Trophoblast cell (in vitro differentiated cells and primary cell): ENCODE measurements at regions not wholly inside any gene's neighbourhood (a gene's known extent, or its start where the extent isn't known, plus 50 kb on each side); places are given as distances from the start of the nearest gene placed in this dataset.

Experiments used
- DNase-seq, 2 donors: peaks; one replicate each; pipeline ENCODE4 v3.0.0-alpha.2; 2016
- H2AFZ ChIP-seq: 2 replicates; pipeline ENCODE4 v1.6.1; 2013; ENCODE audit warnings: low read length, moderate library complexity, mild to moderate bottlenecking; ENCODE audit not compliant: insufficient read depth, poor library complexity
- H2AK5ac ChIP-seq: 2 replicates; pipeline ENCODE4 v1.6.1; 2013; ENCODE audit warnings: mild to moderate bottlenecking, low read length
- H2BK120ac ChIP-seq: 2 replicates; pipeline ENCODE4 v1.6.1; 2013; ENCODE audit warnings: low read length, mild to moderate bottlenecking, moderate library complexity; ENCODE audit not compliant: insufficient read depth, poor library complexity
- H2BK12ac ChIP-seq: 2 replicates; pipeline ENCODE4 v1.6.1; 2013; ENCODE audit warnings: mild to moderate bottlenecking, low read length, moderate library complexity
- H2BK5ac ChIP-seq: 2 replicates; pipeline ENCODE4 v1.6.1; 2013; ENCODE audit warnings: low read length, low read depth, moderate library complexity, mild to moderate bottlenecking; ENCODE audit not compliant: poor library complexity
- H3K14ac ChIP-seq: 2 replicates; pipeline ENCODE4 v1.6.1; 2013; ENCODE audit warnings: mild to moderate bottlenecking, low read length
- H3K18ac ChIP-seq: 2 replicates; pipeline ENCODE4 v1.6.1; 2013; ENCODE audit warnings: mild to moderate bottlenecking, low read length
- H3K23ac ChIP-seq: 2 replicates; pipeline ENCODE4 v1.6.1; 2013; ENCODE audit warnings: low read length
- H3K27ac ChIP-seq: 2 replicates; pipeline ENCODE4 v1.5.1; 2013; ENCODE audit warnings: low read depth, mild to moderate bottlenecking, inconsistent platforms, low read length, moderate library complexity
- H3K27me3 ChIP-seq: 2 replicates; pipeline ENCODE4 v1.6.1; 2013; ENCODE audit warnings: inconsistent platforms, mild to moderate bottlenecking, low read length, moderate library complexity; ENCODE audit not compliant: insufficient read depth
- H3K36me3 ChIP-seq, 2 experiments: 1 replicate in 1 of 2; 2 replicates in 1 of 2; pipeline ENCODE4 v1.6.1; 2013; ENCODE audit warnings: low read length in 2 of 2, mild to moderate bottlenecking in 2 of 2, moderate library complexity in 1 of 2; ENCODE audit not compliant: insufficient read depth in 2 of 2, control insufficient read depth in 1 of 2
- H3K4ac ChIP-seq: 2 replicates; pipeline ENCODE4 v1.6.1; 2013; ENCODE audit warnings: low read depth, mild to moderate bottlenecking, low read length, moderate library complexity
- H3K4me1 ChIP-seq, 2 experiments: 1 replicate in 1 of 2; 2 replicates in 1 of 2; pipeline ENCODE4 v1.6.1; 2013; ENCODE audit warnings: low read length in 2 of 2, mild to moderate bottlenecking in 2 of 2, moderate library complexity in 1 of 2; ENCODE audit not compliant: insufficient read depth in 2 of 2, control insufficient read depth in 1 of 2
- H3K4me2 ChIP-seq: 2 replicates; pipeline ENCODE4 v1.6.1; 2013; ENCODE audit warnings: inconsistent platforms, mild to moderate bottlenecking, low read length, moderate library complexity
- H3K4me3 ChIP-seq: 2 replicates; pipeline ENCODE4 v1.5.1; 2013; ENCODE audit warnings: mild to moderate bottlenecking, low read depth, low read length, inconsistent platforms
- H3K79me1 ChIP-seq: one replicate; pipeline ENCODE4 v1.6.1; 2013; ENCODE audit warnings: low read length
- H3K79me2 ChIP-seq: 2 replicates; pipeline ENCODE4 v1.6.1; 2013; ENCODE audit warnings: low read length, mild to moderate bottlenecking; ENCODE audit not compliant: control insufficient read depth, insufficient read depth, poor library complexity
- H3K9ac ChIP-seq: 2 replicates; pipeline ENCODE4 v1.6.1; 2013; ENCODE audit warnings: mild to moderate bottlenecking, low read length
- H3K9me3 ChIP-seq: 2 replicates; pipeline ENCODE4 v1.6.1; 2013; ENCODE audit warnings: low read depth, mild to moderate bottlenecking, control low read depth, inconsistent platforms, low read length; ENCODE audit not compliant: insufficient read depth
- H4K12ac ChIP-seq: 2 replicates; pipeline ENCODE4 v1.6.1; 2013; ENCODE audit warnings: low read depth, mild to moderate bottlenecking, low read length, moderate library complexity
- H4K8ac ChIP-seq: 2 replicates; pipeline ENCODE4 v1.6.1; 2013; ENCODE audit warnings: low read depth, mild to moderate bottlenecking, low read length, moderate library complexity
- H4K91ac ChIP-seq: one replicate; pipeline ENCODE4 v1.6.1; 2013; ENCODE audit warnings: low read depth, mild to moderate bottlenecking, low read length, moderate library complexity
- WGBS: extraction: QIAGEN DNeasy Blood & Tissue Kit; methylation state at CpG from one replicate; pipeline ENCODE4 v1.1.7; 2013; ENCODE audit warnings: missing lambda C conversion rate; ENCODE audit not compliant: insufficient read length, insufficient coverage; ENCODE audit errors: extremely low coverage; 5-methylcytosine and 5-hydroxymethylcytosine counted together

- no peak for DNase-seq
- Histone ChIP-seq H3K4me1 (no peaks in the 10 kb centered on the region), H2BK12ac (no peak overlapping the region), H3K9ac (no peak overlapping the region), H3K79me2 (no peaks in the 10 kb centered on the region), H3K27me3 (no peaks in the 10 kb centered on the region), H2AFZ (no peak overlapping the region), H3K9me3 (no peaks in the 10 kb centered on the region), H3K23ac (no peak overlapping the region), H2AK5ac (no peak overlapping the region), H4K8ac (no peak overlapping the region), H3K79me1 (no peaks in the 10 kb centered on the region), H2BK120ac (no peak overlapping the region), H3K18ac (no peak overlapping the region), H3K27ac (no peak overlapping the region), H4K12ac (no peak overlapping the region), H3K36me3 (no peaks in the 10 kb centered on the region), H4K91ac (no peak overlapping the region), H3K14ac (no peak overlapping the region), H3K4me2 (no peak overlapping the region), H3K4ac (no peak overlapping the region), H2BK5ac (no peak overlapping the region), H3K4me3 (no peak overlapping the region)
- WGBS, result no CpG with 5 or more reads among the region's 3 CpGs
These were observed 161.8 kb downstream of the PAH start for GRCh38 chr12:102755266-102755665.

GRCh38 chr12:102753802-102754201 is 163.2 kb downstream of the PAH start:
- Histone ChIP-seq H2AFZ (no peak overlapping the region), H3K9me3 (no peaks in the 10 kb centered on the region), H2BK120ac (no peak overlapping the region), H4K8ac (no peak overlapping the region), H3K23ac (no peak overlapping the region), H3K14ac (no peak overlapping the region), H3K27ac (no peak overlapping the region), H2BK12ac (no peak overlapping the region), H3K27me3 (no peaks in the 10 kb centered on the region), H4K12ac (no peak overlapping the region), H3K18ac (no peak overlapping the region), H3K79me2 (no peaks in the 10 kb centered on the region), H3K4me1 (no peaks in the 10 kb centered on the region), H3K79me1 (no peaks in the 10 kb centered on the region), H3K4me3 (no peak overlapping the region), H3K36me3 (no peaks in the 10 kb centered on the region), H3K9ac (no peak overlapping the region), H3K4me2 (no peak overlapping the region), H2BK5ac (no peak overlapping the region), H4K91ac (no peak overlapping the region), H2AK5ac (no peak overlapping the region), H3K4ac (no peak overlapping the region)
- WGBS, result no CpG with 5 or more reads among the region's 2 CpGs
- DNase-seq, result no peak

DNA sequence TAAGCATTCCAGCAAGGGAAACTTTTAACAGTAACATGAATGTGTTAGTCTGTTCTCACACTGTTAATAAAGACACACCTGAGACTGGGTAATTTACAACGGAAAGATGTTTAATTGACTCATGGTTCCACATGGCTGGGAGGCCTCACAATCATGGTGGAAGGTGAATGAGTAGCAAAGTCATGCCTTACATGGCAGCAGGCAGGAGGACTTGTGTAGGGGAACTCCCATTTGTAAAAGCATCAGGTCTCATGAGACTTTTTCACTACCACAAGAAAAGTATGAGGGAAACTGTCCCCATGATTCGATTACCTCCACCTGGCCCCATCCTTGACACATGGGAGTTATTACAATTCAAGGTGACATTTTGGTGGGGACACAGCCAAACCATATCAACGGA is 168.3 kb downstream of the PAH start:
- WGBS, result no CpG with 5 or more reads among the region's 3 CpGs
- H3K27ac ChIP-seq, result no peak overlapping the region
- H3K79me2 ChIP-seq, result no peaks in the 10 kb centered on the region
- no peak overlapping the region for H3K14ac ChIP-seq
- no peak overlapping the region for H3K23ac ChIP-seq
- no peak overlapping the region for H2AFZ ChIP-seq
- H4K12ac ChIP-seq, result no peak overlapping the region
- H2BK5ac ChIP-seq, result no peak overlapping the region
- no peaks in the 10 kb centered on the region for H3K27me3 ChIP-seq
- no peak overlapping the region for H3K9ac ChIP-seq
- H3K4me1 ChIP-seq, result no peaks in the 10 kb centered on the region
- H2BK12ac ChIP-seq, result no peak overlapping the region
- H2AK5ac ChIP-seq, result no peak overlapping the region
- no peak overlapping the region for H3K18ac ChIP-seq
- H2BK120ac ChIP-seq, result no peak overlapping the region
- H3K36me3 ChIP-seq, result no peaks in the 10 kb centered on the region
- DNase-seq, result no peak
- H4K91ac ChIP-seq, result no peak overlapping the region
- H3K4me3 ChIP-seq, result no peak overlapping the region
- no peaks in the 10 kb centered on the region for H3K79me1 ChIP-seq
- H3K4me2 ChIP-seq, result no peak overlapping the region
- H3K4ac ChIP-seq, result no peak overlapping the region
- H4K8ac ChIP-seq, result no peak overlapping the region
- no peaks in the 10 kb centered on the region for H3K9me3 ChIP-seq

- Histone ChIP-seq H3K79me2 (no peaks in the 10 kb centered on the region), H3K4me3 (no peak overlapping the region), H2AFZ (no peak overlapping the region), H3K4me1 (no peaks in the 10 kb centered on the region), H3K9ac (no peak overlapping the region), H2AK5ac (no peak overlapping the region), H3K14ac (no peak overlapping the region), H3K18ac (no peak overlapping the region), H3K4me2 (no peak overlapping the region), H2BK12ac (no peak overlapping the region), H3K79me1 (no peaks in the 10 kb centered on the region), H4K12ac (no peak overlapping the region), H4K8ac (no peak overlapping the region), H3K9me3 (no peaks in the 10 kb centered on the region), H3K4ac (no peak overlapping the region), H3K23ac (no peak overlapping the region), H2BK5ac (no peak overlapping the region), H4K91ac (no peak overlapping the region), H2BK120ac (no peak overlapping the region), H3K27ac (no peak overlapping the region), H3K27me3 (no peaks in the 10 kb centered on the region), H3K36me3 (no peaks in the 10 kb centered on the region)
- DNase-seq, result no peak
- WGBS, result no CpG with 5 or more reads among the region's 4 CpGs
These were observed 170.1 kb downstream of the PAH start for GRCh38 chr12:102746963-102747362.
